GM12873 (cell line): ENCODE measurements at regions not wholly inside any gene's neighbourhood (a gene's known extent, or its start where the extent isn't known, plus 50 kb on each side); places are given as distances from the start of the nearest gene placed in this dataset.

ENCODE experiments used
- CTCF ChIP-seq: IDR thresholded peaks from 2 replicates; pipeline ENCODE4 v1.5.1; 2012; ENCODE audit warnings: low read depth, mild to moderate bottlenecking, moderate library complexity, low read length, control low read depth; ENCODE audit not compliant: insufficient read depth; ENCODE audit errors: missing control alignments

- no peak for TF ChIP-seq CTCF
Observed at GRCh38 chr20:60837173-60837770, 414.8 kb upstream of the CDH4 start.

GRCh38 chr20:60838297-60838696, 413.8 kb upstream of the CDH4 start:
- no peak for TF ChIP-seq CTCF

GRCh38 chr20:60840971-60841370, 411.1 kb upstream of the CDH4 start:
- no peak for TF ChIP-seq CTCF

- TF ChIP-seq CTCF = no peak
Observed at GRCh38 chr20:60845146-60845545, 406.9 kb upstream of the CDH4 start.

GRCh38 chr20:60851826-60852704, 400.0 kb upstream of the CDH4 start:
- TF ChIP-seq CTCF = peak; percentile 36

- TF ChIP-seq CTCF = no peak
Observed at GRCh38 chr20:60857708-60858107, 394.4 kb upstream of the CDH4 start.

GRCh38 chr20:60862601-60863000, 389.5 kb upstream of the CDH4 start:
- TF ChIP-seq CTCF = no peak
